Fibroblast of peridontal ligament (primary cell): ENCODE measurements at regions not wholly inside any gene's neighbourhood (a gene's known extent, or its start where the extent isn't known, plus 50 kb on each side); places are given as distances from the start of the nearest gene placed in this dataset.
"Not testable (repeated sequence)": the region's sequence is repeated elsewhere in the genome, so short reads cannot be mapped to it uniquely, and the experiment has no call there.

ENCODE experiments used
- DNase-seq: peaks from one replicate; pipeline ENCODE4 v3.0.0-alpha.2; 2010; ENCODE audit errors: extremely low read depth

DNA sequence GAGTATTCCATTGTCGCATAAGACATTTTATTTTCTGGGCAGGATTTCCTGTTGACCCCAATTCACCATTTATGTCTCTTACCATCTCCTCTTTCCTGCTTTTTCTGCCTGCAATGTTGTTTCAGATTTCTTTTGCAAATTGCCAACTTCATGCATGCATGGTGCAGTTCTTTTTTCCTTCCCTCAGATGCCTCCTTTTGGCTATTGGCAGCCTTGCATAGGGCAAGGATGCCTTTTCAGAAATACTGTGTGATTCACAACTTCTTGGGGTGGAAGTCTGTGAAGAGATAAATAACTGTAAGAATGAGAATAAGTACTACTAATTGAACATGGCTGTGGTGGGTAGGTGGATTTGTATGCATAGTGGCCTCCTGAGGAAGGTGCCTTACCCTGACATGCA is 116.7 kb downstream of the SOX4 start:
- no peak for DNase-seq

DNA sequence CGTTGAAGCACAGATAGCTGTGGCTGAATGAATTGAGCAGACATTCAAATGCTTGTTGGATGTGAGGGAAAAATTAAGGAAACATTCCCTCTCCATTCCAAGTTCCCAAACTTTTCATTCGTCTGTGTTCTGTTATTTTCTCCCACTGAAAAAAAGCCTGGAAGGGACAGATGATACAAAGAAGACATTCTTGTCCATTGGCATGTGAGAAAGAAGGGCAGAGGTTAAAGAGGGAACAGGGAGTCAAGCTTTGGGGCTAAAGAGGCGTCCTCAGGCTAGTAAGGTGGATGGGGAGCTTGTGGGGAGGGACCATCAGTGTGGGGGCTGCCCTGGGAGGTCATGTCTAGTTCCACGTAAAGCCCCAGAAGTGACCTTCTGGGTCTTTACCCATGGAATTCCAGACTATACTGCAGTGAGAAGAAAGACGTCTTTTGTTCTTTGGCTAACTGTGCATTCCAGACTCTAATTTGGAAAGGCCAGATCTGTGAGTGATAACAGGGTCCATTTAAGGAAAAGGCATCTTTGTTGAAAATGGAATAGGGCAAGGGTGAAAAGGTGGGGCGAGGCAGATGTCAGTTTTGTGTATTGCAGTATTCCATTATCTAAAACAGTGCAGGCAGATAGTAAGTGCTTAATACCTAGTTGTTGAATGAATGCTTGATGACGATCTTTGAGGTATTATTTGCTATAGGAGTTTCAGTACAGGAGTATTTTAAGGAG is 117.5 kb downstream of the SOX4 start:
- DNase-seq = no peak

DNA sequence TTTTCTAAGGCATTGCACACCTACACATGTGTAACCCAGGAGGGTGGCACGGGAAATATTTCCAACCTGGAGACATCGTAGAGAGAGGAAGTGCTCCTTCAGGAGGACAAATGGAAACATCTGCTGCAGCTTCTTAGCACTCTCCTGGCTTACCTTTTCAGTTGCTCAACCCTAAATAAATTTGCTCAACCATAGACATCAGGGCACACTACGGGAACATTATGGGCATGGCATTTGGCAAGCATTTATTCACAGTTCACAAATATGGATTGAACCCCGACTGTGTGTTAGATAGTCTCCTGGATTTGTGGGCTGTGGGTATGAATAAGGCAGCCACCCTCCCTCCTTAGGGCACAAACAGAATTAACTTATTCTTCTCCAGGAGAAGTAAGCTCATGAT is 118.7 kb downstream of the SOX4 start:
- no peak for DNase-seq

DNA sequence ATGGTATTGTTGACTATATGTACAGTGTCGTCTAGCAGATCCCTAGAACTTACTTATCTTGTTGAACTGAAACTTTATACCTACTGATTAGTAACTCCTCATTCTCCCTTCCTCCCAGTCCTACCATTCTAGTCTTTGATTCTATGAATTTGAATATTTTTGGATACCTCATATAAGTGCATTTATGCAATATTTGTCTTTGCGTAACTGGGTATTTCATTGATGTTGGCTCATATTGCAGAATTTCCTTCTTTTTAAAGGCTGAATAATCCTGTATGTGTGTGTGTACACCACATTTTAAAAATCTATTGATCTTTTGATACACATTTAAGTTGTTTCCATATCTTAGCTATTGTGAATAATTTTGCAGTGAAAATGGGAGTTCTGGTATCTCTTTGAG is 119.9 kb downstream of the SOX4 start:
- DNase-seq = no peak

DNA sequence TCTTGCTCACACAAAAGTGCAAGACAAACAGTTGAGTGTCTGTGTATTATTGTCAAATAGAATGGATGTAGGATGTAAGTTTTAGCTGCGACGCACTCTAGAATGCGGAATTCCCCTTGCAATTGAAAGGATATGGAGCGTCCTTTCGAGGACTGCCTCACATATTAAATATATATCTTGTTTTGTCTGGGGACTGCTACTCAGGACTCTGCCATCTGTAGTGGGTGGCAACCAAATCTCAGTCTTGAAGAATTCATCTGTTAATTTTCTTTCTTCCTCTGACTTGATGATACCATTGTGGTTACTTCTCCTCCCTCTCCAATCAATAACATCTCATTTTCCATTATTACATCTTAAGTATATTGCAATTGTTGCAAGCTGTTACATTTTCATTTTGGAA is 121.6 kb downstream of the SOX4 start:
- DNase-seq = no peak

DNA sequence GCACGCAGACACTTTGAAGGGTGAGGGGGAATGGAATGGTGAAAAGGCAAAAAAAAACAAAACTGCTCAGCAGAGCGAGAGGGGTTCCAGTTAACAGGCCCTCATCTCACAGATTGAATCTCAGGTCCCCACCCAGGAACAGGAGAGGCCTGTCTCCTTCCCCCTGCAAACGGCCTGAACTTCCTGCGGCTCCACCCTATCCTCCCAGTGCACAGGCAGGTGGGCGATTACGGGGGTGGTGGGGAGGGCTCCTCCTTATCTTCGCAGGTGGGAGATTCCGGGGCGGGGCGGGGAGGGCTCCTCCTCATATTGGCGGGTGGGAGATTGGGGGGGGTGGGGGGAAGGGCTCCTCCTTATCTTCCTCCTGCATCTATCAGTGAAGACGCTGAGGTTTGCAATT is 129.0 kb downstream of the SOX4 start:
- DNase-seq = no peak

DNA sequence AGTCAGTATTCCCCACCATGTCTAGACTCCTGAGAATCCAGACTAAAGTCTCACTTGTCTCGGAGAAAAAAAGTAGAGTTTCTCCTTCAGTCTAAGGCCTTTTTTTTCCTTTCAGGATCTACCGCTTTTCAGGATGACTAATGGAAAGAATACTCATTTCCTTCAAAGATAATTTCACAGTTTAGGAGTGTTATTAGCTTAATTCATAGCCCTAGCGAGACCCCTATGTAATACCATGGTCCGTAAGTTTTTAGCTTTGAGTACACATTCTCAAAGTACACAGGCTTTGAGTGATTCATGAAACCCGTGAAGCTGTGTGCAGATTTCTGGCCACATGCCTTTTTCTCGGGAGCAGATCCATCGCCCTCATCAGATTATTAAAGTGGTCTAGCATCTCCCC is 133.1 kb downstream of the SOX4 start:
- no peak for DNase-seq

DNA sequence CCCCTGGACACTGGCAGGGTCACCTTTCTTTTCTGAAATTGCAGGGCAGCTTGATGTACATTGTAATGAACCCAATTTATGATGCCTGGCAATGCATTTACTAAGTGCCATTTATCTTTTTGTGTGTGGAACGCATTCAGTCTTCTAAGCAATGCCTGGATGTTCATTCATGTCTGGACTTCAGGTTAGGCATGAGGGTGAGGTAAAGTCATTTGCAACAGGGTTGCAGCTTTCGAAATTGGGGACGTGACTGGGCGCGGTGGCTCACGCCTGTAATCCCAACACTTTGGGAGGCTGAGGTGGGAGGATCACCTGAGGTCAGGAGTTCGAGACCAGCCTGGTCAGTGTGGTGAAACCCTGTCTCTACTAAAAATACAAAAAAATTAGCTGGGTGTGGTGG is 134.6 kb downstream of the SOX4 start:
- no peak for DNase-seq

DNA sequence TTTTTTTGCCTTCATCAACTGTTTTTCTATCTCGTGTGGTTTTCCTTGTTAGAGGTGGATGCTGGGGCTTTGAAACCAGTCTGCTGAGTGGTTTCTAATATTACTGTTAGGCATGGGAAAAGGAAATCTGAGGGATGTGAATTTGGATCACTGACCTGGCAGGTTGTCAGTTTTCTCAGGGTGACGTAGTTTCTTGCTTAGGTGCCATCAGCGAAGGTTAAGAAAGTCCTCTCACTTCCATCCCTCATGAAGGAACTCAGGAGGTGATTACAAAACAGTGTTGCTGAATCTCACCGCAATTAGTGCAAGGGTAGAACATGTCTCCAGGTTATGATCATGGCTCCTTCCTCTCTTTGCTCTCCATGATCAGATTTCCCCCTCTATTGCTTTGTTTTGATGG is 135.9 kb downstream of the SOX4 start:
- DNase-seq = no peak

DNA sequence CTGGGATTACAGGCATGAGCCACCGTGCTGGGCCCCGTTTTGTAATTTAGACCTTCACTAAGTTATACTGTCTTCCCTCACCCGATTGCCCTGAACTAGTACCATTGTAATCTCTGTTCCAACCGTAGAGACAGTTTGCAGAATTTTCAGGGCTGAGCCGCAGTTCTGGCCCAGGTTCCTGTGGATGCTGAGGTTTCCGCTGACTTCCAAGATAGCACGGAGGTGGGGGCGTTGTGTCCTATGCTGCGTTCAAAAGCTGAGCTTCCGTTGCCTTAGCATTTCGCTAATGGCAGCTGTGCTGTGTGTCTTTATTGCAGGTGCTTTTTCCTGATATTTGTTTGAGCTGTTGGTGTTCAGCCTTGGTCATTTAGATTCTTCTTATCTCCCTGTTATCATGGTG is 137.0 kb downstream of the SOX4 start:
- DNase-seq = no peak

DNA sequence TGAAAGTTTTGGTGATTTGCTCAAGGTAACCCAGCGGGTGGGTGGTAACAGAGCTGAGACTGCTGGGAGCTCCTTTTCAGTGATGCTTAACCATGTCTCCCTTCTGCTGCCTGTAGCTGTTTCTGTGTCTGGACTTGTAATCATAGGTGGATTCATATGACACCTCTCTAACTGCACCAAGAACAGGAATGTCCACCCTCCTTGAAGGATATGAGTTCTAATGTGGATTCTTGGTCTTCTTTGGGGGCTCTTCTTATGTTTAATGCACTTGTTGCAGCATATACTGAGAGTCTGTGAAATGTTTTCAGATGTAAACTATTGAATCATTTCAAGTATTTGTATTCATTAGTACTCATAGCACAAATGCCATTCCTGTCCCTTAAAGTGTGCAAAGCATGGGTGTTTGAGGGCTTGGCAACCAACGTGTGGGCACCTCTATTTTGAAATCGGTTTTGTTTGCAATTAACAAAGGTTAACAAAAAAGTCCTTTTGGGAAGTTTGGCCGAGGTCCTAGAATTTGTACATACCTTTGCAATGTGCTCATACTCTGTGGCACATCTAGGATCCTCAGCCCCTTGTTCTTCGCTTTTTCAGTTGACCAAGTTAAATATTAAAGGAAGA is 138.0 kb downstream of the SOX4 start:
- DNase-seq = peak; percentile 53

DNA sequence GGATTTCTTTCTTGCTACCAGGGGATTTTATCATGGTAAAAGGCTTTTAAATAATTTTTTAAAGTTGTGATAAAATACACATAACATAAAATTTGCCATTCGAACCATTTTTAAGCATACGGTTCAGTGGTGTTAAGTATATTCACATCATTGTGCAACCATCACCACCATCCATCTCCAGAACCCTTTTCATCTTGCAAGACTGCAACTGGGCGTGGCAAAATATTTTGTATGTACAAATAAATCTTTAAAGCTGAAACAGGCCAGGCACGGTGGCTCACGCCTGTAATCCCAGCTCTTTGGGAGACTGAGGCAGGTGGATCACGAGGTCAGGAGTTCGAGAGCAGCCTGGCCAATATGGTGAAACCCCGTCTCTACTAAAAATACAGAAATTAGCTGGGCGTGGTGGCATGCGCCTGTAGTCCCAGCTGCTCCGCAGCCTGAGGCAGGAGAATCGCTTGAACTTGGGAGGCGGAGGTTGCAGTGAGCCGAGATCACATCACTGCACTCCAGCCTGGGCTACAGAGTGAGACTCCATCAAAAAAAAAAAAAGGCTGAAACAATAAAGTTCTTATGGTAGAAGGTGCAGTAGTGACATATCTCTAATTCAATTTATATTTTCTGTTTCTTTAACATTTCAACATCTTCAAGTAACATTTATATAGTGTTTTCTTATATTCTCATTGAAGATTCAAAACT is 138.6 kb downstream of the SOX4 start:
- DNase-seq = not testable (repeated sequence)

DNA sequence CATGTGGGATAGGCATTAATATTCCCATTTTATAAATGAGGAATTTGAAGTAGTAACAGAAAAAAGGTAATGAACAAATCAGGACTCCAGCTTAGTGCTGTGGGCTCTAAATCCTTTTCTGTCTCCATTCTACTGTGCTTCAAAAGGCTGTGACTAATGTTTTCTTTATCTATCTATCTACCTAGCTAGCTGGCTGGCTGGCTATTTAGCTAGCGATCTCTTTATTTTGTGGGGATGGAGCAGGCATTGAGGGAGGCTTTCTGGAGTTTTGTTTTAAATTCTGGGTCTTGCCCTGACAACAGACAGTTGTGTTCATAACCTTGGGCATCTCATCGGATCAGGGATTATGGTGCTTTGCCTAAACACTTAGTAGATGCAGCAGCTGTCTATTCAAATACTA is 139.2 kb downstream of the SOX4 start:
- DNase-seq = no peak

DNA sequence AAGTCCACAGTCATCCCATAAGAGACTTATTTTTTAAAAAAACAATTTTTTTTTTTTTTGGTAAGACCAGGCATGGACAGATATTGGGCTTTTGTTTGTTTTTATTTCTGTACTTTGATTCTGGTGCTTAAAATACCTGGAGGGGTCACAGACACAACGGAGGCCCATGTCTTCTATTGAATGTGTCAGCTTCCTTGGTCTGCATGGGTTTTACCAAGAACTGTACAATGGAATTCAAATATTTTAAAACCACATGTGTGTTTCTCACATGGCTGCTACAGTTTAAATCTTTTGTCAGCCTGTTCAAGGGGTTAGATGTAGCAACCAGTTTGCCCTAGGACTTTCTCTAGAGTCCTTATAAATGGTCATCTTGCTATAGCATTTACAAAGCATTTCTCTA is 139.8 kb downstream of the SOX4 start:
- DNase-seq = peak; percentile 37

DNA sequence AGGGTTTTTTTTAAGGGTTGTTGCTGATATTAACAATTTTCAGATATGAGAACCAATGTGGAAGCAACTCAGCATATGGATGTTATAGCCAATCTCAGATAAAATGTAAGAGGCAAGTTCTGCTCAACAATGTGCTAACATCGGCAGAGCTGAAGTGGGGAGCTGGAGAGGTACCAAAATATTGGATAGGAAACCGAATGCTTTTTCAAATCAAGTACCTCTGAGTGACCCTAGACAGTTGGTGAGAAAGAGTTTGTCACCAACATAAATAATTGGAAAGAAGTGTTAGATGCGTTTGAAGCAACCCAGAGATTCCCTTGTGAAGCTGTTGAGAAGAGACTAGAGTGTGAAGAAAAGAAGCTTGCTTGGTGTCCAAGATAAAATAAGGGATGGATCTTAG is 140.7 kb downstream of the SOX4 start:
- DNase-seq = no peak

DNA sequence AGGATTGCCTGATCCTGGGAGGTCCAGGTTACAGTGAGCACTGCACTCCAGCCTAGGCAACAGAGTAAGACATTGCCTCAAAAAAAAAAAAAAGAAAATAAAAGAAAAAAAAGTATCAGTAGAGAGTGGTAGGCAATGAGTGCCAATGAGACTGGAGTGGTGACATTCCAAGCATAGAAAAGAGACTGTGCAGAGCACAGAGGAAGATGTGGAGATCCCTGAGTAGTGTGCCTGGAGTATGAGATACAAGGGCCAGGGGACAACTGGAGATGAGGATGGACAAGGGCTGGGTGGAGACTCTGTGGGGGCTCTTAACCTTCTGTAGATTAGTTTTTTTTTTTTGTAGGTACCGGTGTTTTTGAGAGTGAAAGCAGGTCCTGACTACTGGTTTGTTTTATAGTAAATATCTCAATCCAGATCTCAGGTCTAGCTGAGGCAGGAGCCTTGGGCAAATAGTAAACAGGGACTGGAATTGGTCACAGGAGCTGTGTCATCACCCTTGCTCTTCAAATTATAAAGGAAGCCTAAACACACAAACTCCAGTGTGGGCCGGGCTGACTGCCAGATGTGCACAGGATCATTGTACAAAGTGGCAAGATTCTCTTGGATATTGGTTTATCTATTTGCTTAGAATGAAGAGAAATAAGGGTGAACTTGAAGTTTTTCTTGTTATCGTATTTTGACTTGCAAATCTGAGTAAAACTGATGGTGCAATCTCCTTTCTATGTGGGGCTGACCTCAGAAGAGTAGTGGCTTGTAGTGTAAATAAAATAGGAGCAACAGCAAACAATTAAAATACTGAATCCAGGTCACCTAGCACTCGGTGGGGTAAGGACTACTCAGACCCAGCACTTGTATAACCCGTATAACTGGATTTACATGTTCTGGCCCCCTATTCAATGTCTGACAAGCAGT is 144.9 kb downstream of the SOX4 start:
- peak; percentile 21 for DNase-seq

DNA sequence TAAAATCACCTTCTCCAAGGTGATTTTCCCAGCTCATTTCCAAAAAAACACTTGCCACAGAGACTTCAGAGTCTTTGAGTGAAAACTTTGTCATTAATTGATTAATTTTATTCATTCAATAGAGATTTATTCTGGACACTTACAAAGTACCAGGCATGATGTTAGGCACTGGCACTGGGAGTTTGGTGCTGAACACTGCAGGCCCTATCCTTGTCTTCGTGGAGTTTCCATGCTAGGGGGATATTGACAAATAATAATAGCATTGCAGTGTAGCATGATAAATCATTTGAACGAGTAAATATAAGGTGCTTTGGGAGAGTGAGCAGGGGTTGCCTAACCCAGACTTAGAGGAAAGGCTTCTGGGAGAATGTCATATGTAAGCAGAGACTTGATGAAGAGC is 145.7 kb downstream of the SOX4 start:
- no peak for DNase-seq

DNA sequence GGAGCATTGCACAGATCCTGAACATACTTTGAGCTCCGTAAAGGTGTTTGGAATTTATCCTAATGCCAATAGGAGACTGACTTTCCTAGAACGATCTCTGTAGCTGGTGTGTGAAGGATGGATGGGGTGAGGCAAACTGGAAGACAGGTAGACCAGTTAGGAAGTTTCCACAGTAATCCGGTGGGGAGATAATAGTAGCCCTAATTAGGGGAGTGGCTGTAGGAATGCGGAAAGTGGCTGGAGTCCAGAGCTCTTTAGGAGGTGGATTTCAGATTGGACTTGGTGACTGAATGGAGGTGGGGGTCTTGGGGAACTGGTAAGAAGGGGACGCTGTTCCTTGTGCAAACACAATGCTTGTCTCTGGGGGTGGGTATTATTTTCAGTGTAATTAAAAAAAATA is 146.3 kb downstream of the SOX4 start:
- DNase-seq = no peak

DNA sequence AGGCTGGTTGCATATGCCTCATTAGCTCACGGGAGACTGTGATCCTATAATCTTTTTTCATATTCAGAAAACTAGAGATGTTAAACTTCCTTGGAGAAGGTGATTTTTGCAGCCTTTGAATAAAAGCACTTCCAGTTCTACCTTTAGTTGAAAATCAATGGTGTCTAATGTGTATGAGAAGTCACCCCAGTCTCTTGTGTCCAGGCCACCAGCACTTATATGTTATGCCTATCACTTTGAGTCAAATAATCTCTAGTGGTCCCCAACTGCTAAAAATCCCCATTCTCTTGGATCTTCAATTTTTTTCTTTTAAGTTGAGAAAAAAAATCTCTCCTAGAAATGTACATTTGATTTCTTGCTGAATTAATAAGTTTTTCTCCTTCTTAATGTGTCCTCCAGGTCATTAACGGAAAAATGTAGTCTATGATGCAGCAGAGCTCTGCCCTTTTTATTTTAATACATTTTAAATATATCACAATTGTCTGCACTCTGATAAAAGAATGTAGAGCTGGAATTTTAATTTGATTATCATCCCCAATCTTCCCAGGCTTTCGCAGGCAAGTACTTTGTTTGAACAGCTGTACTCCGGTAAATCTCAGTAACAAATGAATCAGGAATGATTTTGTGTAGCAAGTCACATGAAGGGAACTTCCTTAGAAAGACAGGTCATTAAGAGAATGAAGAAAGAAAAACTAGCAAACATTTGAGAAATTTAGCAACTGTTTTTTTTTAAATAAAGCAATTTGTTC is 147.0 kb downstream of the SOX4 start:
- DNase-seq = peak; percentile 56

DNA sequence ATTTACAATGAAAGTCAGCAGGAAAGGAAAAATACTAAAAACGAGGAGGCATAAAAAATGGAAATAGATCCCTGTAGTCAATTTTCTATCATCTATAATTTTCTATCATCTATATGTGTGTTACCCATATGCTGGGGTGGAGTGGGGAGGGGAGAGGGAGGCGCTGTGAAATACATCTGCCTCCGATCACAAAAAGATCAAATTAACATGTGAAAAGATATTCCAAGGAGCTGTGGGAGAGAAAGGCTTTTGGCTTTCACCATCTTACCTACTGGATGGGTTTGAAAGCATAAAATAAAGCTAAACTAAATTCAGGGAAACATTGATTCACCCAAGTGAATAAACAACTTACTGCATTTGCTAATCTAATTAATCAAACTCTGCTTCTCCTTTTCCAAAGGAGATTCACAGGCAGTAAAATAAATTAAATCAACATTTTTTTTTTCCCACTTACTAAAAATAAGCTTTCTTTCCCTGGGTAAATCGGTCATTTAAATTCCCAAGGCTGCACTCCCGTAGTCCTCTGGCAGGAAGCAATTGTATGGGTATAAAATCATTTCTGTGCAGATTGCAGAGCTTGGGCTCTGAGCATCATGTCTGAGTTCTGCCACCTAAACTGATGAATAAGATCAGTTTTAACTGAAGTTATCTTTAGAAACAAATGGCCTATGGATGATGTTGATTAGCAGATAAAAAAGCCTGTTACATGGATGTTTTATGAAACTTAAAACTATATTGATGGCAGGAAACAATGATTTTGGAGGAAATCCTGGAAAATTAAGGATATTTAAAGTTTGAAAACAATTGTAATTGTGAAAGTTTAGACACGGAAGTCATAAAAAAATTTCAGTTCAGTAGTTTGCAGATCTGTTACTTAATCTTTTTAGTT is 147.9 kb downstream of the SOX4 start:
- peak; percentile 26 for DNase-seq
